H9 (cell line): ENCODE measurements at regions not wholly inside any gene's neighbourhood (a gene's known extent, or its start where the extent isn't known, plus 50 kb on each side); places are given as distances from the start of the nearest gene placed in this dataset.

Experiments
- DNase-seq: peaks from one replicate; pipeline ENCODE4 v3.0.0-alpha.2; 2017
- H2AFZ ChIP-seq: one replicate; pipeline ENCODE4 v1.6.1; 2013; ENCODE audit warnings: mild to moderate bottlenecking, low read length, control low read depth, moderate library complexity
- H2AK5ac ChIP-seq: 2 replicates; pipeline ENCODE4 v1.6.1; 2013; ENCODE audit warnings: low read length, control low read depth, mixed read lengths; ENCODE audit not compliant: insufficient read length
- H2BK120ac ChIP-seq: one replicate; pipeline ENCODE4 v1.6.1; 2013; ENCODE audit warnings: low read depth, mild to moderate bottlenecking, low read length, control low read depth, inconsistent platforms; ENCODE audit not compliant: poor library complexity, severe bottlenecking
- H2BK12ac ChIP-seq: 2 replicates; pipeline ENCODE4 v1.6.1; 2013; ENCODE audit warnings: low read length, control low read depth, mixed read lengths, low read depth; ENCODE audit not compliant: insufficient read length
- H2BK15ac ChIP-seq: 2 replicates; pipeline ENCODE4 v1.6.1; 2013; ENCODE audit warnings: low read depth, low read length, control low read depth
- H2BK20ac ChIP-seq: one replicate; pipeline ENCODE4 v1.6.1; 2013; ENCODE audit warnings: low read depth, mild to moderate bottlenecking, low read length, control low read depth, inconsistent platforms; ENCODE audit not compliant: poor library complexity, severe bottlenecking
- H2BK5ac ChIP-seq: 2 replicates; pipeline ENCODE4 v1.6.1; 2013; ENCODE audit warnings: low read length, control low read depth, mixed read lengths; ENCODE audit not compliant: insufficient read length
- H3K14ac ChIP-seq: 2 replicates; pipeline ENCODE4 v1.6.1; 2013; ENCODE audit warnings: low read length, control low read depth; ENCODE audit not compliant: insufficient read depth
- H3K18ac ChIP-seq: 2 replicates; pipeline ENCODE4 v1.6.1; 2013; ENCODE audit warnings: low read depth, mild to moderate bottlenecking, mixed read lengths, low read length, control low read depth; ENCODE audit not compliant: insufficient read length
- H3K23ac ChIP-seq: 2 replicates; pipeline ENCODE4 v1.6.1; 2013; ENCODE audit warnings: low read length, control low read depth, mixed read lengths, low read depth; ENCODE audit not compliant: insufficient read length
- H3K23me2 ChIP-seq: 2 replicates; pipeline ENCODE4 v1.6.1; 2013; ENCODE audit warnings: low read depth, mild to moderate bottlenecking, mixed read lengths, low read length, control low read depth; ENCODE audit not compliant: insufficient read length, poor library complexity, severe bottlenecking
- H3K27ac ChIP-seq: 2 replicates; pipeline ENCODE4 v1.5.1; 2013; ENCODE audit warnings: low read length, control low read depth, mixed read lengths, low read depth; ENCODE audit not compliant: insufficient read length
- H3K27me3 ChIP-seq: 2 replicates; pipeline ENCODE4 v1.6.1; 2013; ENCODE audit warnings: low read length, control low read depth, inconsistent platforms; ENCODE audit not compliant: insufficient read depth
- H3K4ac ChIP-seq: 2 replicates; pipeline ENCODE4 v1.6.1; 2013; ENCODE audit warnings: low read depth, mild to moderate bottlenecking, control low read depth, inconsistent platforms, low read length, moderate library complexity
- H3K4me1 ChIP-seq: 2 replicates; pipeline ENCODE4 v1.6.1; 2013; ENCODE audit warnings: low read length, control low read depth, inconsistent platforms; ENCODE audit not compliant: insufficient read depth
- H3K4me2 ChIP-seq: 2 replicates; pipeline ENCODE4 v1.6.1; 2013; ENCODE audit warnings: low read length, control low read depth, mixed read lengths; ENCODE audit not compliant: insufficient read length, insufficient read depth
- H3K56ac ChIP-seq: 2 replicates; pipeline ENCODE4 v1.6.1; 2013; ENCODE audit warnings: low read depth, mild to moderate bottlenecking, mixed read lengths, low read length, control low read depth; ENCODE audit not compliant: insufficient read length
- H3K79me1 ChIP-seq: 2 replicates; pipeline ENCODE4 v1.6.1; 2013; ENCODE audit warnings: low read depth, mild to moderate bottlenecking, moderate library complexity, low read length, control low read depth, inconsistent platforms; ENCODE audit not compliant: insufficient read depth, poor library complexity, severe bottlenecking
- H3K79me2 ChIP-seq: 2 replicates; pipeline ENCODE4 v1.6.1; 2013; ENCODE audit warnings: low read length, control low read depth, inconsistent platforms; ENCODE audit not compliant: insufficient read depth
- H3K9ac ChIP-seq: 2 replicates; pipeline ENCODE4 v1.6.1; 2013; ENCODE audit warnings: low read length, control low read depth, mixed read lengths; ENCODE audit not compliant: insufficient read length; ENCODE audit errors: extremely low read depth
- H3K9me3 ChIP-seq: one replicate; pipeline ENCODE4 v1.6.1; 2013; ENCODE audit warnings: low read depth, low read length, inconsistent platforms; ENCODE audit not compliant: control insufficient read depth
- H3T11ph ChIP-seq: one replicate; pipeline ENCODE4 v1.6.1; 2013; ENCODE audit warnings: mild to moderate bottlenecking, low read length, control low read depth, inconsistent platforms
- H4K20me1 ChIP-seq: one replicate; pipeline ENCODE4 v1.6.1; 2013; ENCODE audit not compliant: control insufficient read depth, insufficient read length, insufficient read depth
- H4K5ac ChIP-seq: 2 replicates; pipeline ENCODE4 v1.6.1; 2013; ENCODE audit warnings: low read depth, mild to moderate bottlenecking, mixed read lengths, low read length, control low read depth; ENCODE audit not compliant: insufficient read length
- H4K8ac ChIP-seq: replicated peaks from 2 replicates; pipeline ENCODE4 v1.6.1; 2013; ENCODE audit warnings: low read length, control low read depth, mixed read lengths, low read depth; ENCODE audit not compliant: insufficient read length
- H4K91ac ChIP-seq: 2 replicates; pipeline ENCODE4 v1.6.1; 2013; ENCODE audit warnings: low read depth, mild to moderate bottlenecking, moderate library complexity, mixed read lengths, low read length, control low read depth; ENCODE audit not compliant: insufficient read length
- H3K27ac Mint-ChIP-seq, 3 experiments: 2 replicates in 2 of 3; 3 replicates in 1 of 3; pipeline ENCODE4 v1.8.0; 2020 to 2021; ENCODE audit warnings: mixed read lengths in 3 of 3, mild to moderate bottlenecking in 1 of 3, moderate library complexity in 1 of 3
- H3K27me3 Mint-ChIP-seq: 2 replicates; pipeline ENCODE4 v1.8.0; 2021; ENCODE audit warnings: low read depth, mild to moderate bottlenecking, moderate library complexity, mixed read lengths
- H3K36me3 Mint-ChIP-seq, 3 experiments: 2 replicates in 2 of 3; 3 replicates in 1 of 3; pipeline ENCODE4 v1.8.0; 2020 to 2021; ENCODE audit warnings: low read depth in 3 of 3, mixed read lengths in 3 of 3; ENCODE audit not compliant: insufficient read depth in 1 of 3
- H3K4me1 Mint-ChIP-seq, 2 experiments: 2 replicates each; pipeline ENCODE4 v1.8.0; 2020; ENCODE audit warnings: mixed read lengths in 2 of 2
- H3K4me3 Mint-ChIP-seq, 2 experiments: 2 replicates in 1 of 2; 3 replicates in 1 of 2; pipeline ENCODE4 v1.8.0; 2020 to 2021; ENCODE audit warnings: mild to moderate bottlenecking in 2 of 2, mixed read lengths in 2 of 2, moderate library complexity in 1 of 2
- H3K9me3 Mint-ChIP-seq, 2 experiments: 2 replicates in 1 of 2; 3 replicates in 1 of 2; pipeline ENCODE4 v1.8.0; 2020; ENCODE audit warnings: mild to moderate bottlenecking in 2 of 2, mixed read lengths in 2 of 2, moderate library complexity in 1 of 2
- WGBS: extraction: QIAGEN DNeasy Blood & Tissue Kit; methylation state at CpG from one replicate; pipeline ENCODE4 v1.1.7; 2013; ENCODE audit warnings: missing lambda C conversion rate, low lambda C conversion rate, mixed read lengths; ENCODE audit not compliant: insufficient read length; ENCODE audit errors: extremely low coverage; 5-methylcytosine and 5-hydroxymethylcytosine counted together
- TF ChIP-seq, protein P1 (sequence below): fragments of 200-600 bp; sonication (generic); conservative IDR thresholded peaks from 3 replicates; pipeline ENCODE4 v1.8.0; 2021; ENCODE audit warnings: antibody characterized with exemption, mild to moderate bottlenecking

DNA sequence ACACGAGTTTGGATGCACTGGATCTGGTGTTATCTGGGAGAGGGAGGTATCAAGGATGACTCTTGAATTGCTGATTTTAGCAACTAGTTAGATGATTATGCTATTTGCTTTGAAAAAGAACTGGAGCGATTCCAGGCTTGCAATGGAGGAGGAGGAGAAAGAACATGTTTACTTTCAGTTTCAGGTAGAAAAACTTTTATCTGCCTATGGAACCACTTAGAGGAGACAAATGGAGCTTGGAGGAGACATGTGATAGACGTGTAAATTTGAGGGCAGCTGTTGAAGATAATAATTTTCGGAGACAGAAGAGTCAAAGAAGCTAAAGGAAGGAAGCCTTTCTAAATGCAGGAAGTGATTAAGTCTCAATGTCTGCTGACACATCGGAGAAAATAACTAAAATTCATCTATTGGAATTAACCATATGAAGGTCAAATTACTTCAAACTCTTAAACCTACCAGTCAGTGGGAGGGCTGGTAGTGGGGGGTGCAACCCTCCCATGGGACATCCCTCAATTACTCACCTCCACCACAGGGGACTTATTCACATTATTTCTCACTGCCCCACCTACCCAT, 56.4 kb upstream of the GNAI1 start:
- Histone ChIP-seq H4K5ac (no peak overlapping the region), H3K56ac (no peak overlapping the region), H3K27ac (no peak overlapping the region), H2BK12ac (no peak overlapping the region), H2BK20ac (no peak overlapping the region), H3K9ac (no peak overlapping the region), H3K23me2 (no peaks in the 10 kb centered on the region), H3K4me2 (no peak overlapping the region), H3T11ph (no peak overlapping the region), H3K27me3 (no peaks in the 10 kb centered on the region), H3K23ac (no peak overlapping the region), H2BK120ac (no peak overlapping the region), H2BK15ac (no peak overlapping the region), H2AFZ (no peak overlapping the region), H3K79me1 (no peaks in the 10 kb centered on the region), H2AK5ac (no peak overlapping the region), H3K18ac (no peak overlapping the region), H3K4ac (no peak overlapping the region), H2BK5ac (no peak overlapping the region), H3K4me1 (no peaks in the 10 kb centered on the region), H4K8ac (no peak overlapping the region), H4K91ac (no peak overlapping the region), H3K14ac (no peak overlapping the region), H4K20me1 (no peaks in the 10 kb centered on the region), H3K79me2 (no peaks in the 10 kb centered on the region), H3K9me3 (no peaks in the 10 kb centered on the region)
- TF ChIP-seq, protein P1, sequence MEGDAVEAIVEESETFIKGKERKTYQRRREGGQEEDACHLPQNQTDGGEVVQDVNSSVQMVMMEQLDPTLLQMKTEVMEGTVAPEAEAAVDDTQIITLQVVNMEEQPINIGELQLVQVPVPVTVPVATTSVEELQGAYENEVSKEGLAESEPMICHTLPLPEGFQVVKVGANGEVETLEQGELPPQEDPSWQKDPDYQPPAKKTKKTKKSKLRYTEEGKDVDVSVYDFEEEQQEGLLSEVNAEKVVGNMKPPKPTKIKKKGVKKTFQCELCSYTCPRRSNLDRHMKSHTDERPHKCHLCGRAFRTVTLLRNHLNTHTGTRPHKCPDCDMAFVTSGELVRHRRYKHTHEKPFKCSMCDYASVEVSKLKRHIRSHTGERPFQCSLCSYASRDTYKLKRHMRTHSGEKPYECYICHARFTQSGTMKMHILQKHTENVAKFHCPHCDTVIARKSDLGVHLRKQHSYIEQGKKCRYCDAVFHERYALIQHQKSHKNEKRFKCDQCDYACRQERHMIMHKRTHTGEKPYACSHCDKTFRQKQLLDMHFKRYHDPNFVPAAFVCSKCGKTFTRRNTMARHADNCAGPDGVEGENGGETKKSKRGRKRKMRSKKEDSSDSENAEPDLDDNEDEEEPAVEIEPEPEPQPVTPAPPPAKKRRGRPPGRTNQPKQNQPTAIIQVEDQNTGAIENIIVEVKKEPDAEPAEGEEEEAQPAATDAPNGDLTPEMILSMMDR, result no peak
- H3K36me3 Mint-ChIP-seq, result no peaks in the 10 kb centered on the region; a peak in 2 of 7 replicates
- H3K27ac Mint-ChIP-seq, result no peak overlapping the region
- H3K4me1 Mint-ChIP-seq, result peaks cover 3% of the 10 kb centered on the region in 2 experiments; a peak in 2 of 4 replicates
- H3K9me3 Mint-ChIP-seq, result no peaks in the 10 kb centered on the region
- H3K4me3 Mint-ChIP-seq, result no peak overlapping the region
- no peak for DNase-seq
- no CpG with 5 or more reads among the region's 5 CpGs for WGBS
- no peaks in the 10 kb centered on the region for H3K27me3 Mint-ChIP-seq
